HEK293 (cell line): ENCODE measurements at regions not wholly inside any gene's neighbourhood (a gene's known extent, or its start where the extent isn't known, plus 50 kb on each side); places are given as distances from the start of the nearest gene placed in this dataset.

ENCODE experiments used
- CTCF ChIP-seq: fragments of 450-650 bp; formaldehyde crosslinking; IDR thresholded peaks from 2 replicates; pipeline ENCODE4 v1.5.1; 2016; ENCODE audit warnings: missing biosample characterization, missing genetic modification characterization
- ZNF174 ChIP-seq: fragments of 450-650 bp; formaldehyde crosslinking; IDR thresholded peaks from 2 replicates; pipeline ENCODE4 v1.5.0; 2017; ENCODE audit warnings: missing biosample characterization, mild to moderate bottlenecking, missing genetic modification characterization
- ZNF175 ChIP-seq: fragments of 450-650 bp; formaldehyde crosslinking; IDR thresholded peaks from 2 replicates; pipeline ENCODE4 v1.5.1; 2016; ENCODE audit warnings: missing biosample characterization, missing genetic modification characterization
- ZNF214 ChIP-seq: fragments of 450-650 bp; formaldehyde crosslinking; IDR thresholded peaks from 2 replicates; pipeline ENCODE4 v1.5.1; 2017; ENCODE audit warnings: missing biosample characterization, mild to moderate bottlenecking, missing genetic modification characterization, borderline replicate concordance
- ZNF24 ChIP-seq: fragments of 450-650 bp; formaldehyde crosslinking; IDR thresholded peaks from 2 replicates; pipeline ENCODE4 v1.5.1; 2016; ENCODE audit warnings: missing biosample characterization, missing genetic modification characterization
- ZNF501 ChIP-seq: fragments of 450-650 bp; formaldehyde crosslinking; IDR thresholded peaks from 2 replicates; pipeline ENCODE4 v1.5.1; 2016; ENCODE audit warnings: missing biosample characterization, missing genetic modification characterization
- TF ChIP-seq, protein P1 (sequence below): fragments of 450-650 bp; formaldehyde crosslinking; IDR thresholded peaks from 2 replicates; pipeline ENCODE4 v1.5.1; 2016; ENCODE audit warnings: missing biosample characterization, missing genetic modification characterization, low read depth
- TF ChIP-seq, protein P2 (sequence below): sonication (generic); formaldehyde crosslinking; IDR thresholded peaks from 2 replicates; pipeline ENCODE4 v1.8.1; 2022; ENCODE audit warnings: mild to moderate bottlenecking, moderate library complexity, missing genetic modification reagents

DNA sequence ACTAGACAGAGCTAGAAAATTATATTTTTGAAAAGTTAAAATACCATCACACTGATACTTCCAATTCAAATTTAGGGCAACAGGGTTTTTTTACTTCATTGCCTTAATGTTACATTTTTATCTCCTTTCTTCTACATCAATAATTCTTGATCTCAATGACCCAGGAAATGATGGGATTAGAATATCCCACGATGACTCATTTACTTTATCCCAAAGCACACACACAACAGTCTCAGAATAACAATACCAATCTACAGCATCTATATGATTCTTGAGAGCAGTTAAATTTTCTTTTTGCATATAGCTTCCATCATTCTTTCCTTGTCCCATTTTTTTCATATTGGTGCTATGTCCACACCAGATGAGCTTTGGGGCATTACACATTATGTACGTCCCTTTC, 98.4 kb upstream of the EEPD1 start:
- no peak for TF ChIP-seq ZNF214 (tag by site-specific recombination)
- TF ChIP-seq ZNF174, result no peak
- TF ChIP-seq ZNF175 (tag by site-specific recombination), result no peak
- TF ChIP-seq CTCF (tag by site-specific recombination), result no peak
- TF ChIP-seq, protein P1, sequence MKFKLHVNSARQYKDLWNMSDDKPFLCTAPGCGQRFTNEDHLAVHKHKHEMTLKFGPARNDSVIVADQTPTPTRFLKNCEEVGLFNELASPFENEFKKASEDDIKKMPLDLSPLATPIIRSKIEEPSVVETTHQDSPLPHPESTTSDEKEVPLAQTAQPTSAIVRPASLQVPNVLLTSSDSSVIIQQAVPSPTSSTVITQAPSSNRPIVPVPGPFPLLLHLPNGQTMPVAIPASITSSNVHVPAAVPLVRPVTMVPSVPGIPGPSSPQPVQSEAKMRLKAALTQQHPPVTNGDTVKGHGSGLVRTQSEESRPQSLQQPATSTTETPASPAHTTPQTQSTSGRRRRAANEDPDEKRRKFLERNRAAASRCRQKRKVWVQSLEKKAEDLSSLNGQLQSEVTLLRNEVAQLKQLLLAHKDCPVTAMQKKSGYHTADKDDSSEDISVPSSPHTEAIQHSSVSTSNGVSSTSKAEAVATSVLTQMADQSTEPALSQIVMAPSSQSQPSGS (tag by site-specific recombination), result no peak
- TF ChIP-seq, protein P2, sequence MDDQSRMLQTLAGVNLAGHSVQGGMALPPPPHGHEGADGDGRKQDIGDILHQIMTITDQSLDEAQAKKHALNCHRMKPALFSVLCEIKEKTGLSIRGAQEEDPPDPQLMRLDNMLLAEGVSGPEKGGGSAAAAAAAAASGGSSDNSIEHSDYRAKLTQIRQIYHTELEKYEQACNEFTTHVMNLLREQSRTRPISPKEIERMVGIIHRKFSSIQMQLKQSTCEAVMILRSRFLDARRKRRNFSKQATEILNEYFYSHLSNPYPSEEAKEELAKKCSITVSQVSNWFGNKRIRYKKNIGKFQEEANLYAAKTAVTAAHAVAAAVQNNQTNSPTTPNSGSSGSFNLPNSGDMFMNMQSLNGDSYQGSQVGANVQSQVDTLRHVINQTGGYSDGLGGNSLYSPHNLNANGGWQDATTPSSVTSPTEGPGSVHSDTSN, result no peak
- no peak for TF ChIP-seq ZNF24 (tag by site-specific recombination)
- TF ChIP-seq ZNF501 (tag by site-specific recombination), result no peak
